ENCODE measurements at regions not wholly inside any gene's neighbourhood (a gene's known extent, or its start where the extent isn't known, plus 50 kb on each side); places are given as distances from the start of the nearest gene placed in this dataset.

DNA sequence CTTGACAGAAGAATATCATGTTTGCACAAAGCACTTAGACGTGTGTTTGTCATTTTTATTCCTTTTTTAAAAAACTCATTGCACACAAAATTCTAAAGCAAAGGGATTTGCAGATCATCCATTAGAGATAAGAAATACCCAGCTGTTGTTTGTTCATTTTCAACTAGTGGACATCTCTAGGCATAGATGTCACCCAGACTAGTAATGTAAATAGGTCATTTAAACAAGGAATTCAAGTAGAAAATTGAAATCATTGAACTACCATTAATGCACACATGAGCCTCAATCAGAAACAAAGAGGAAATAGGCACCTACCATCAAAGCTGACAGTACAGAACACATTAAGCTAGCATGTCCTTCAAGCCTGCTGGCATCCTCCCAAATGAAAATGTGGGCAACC is 107.3 kb downstream of the OR2K2 start:
- Histone ChIP-seq H3K27me3 (ENCODE audit: control insufficient read depth, insufficient read depth, low read length) (no peaks in the 10 kb centered on the region), H3K36me3 (ENCODE audit: control insufficient read depth, insufficient read depth, low read length) (no peaks in the 10 kb centered on the region), H3K4me3 (ENCODE audit: low read depth, low read length) (no peak overlapping the region)
- DNase-seq (ENCODE audit: low read depth) (no peak), FAIRE-seq (no peak)
- TF ChIP-seq, protein P1, sequence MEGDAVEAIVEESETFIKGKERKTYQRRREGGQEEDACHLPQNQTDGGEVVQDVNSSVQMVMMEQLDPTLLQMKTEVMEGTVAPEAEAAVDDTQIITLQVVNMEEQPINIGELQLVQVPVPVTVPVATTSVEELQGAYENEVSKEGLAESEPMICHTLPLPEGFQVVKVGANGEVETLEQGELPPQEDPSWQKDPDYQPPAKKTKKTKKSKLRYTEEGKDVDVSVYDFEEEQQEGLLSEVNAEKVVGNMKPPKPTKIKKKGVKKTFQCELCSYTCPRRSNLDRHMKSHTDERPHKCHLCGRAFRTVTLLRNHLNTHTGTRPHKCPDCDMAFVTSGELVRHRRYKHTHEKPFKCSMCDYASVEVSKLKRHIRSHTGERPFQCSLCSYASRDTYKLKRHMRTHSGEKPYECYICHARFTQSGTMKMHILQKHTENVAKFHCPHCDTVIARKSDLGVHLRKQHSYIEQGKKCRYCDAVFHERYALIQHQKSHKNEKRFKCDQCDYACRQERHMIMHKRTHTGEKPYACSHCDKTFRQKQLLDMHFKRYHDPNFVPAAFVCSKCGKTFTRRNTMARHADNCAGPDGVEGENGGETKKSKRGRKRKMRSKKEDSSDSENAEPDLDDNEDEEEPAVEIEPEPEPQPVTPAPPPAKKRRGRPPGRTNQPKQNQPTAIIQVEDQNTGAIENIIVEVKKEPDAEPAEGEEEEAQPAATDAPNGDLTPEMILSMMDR (IDR thresholded peaks at IDR 0.05; ENCODE audit: insufficient read depth, low read length, severe bottlenecking): no peak

DNA sequence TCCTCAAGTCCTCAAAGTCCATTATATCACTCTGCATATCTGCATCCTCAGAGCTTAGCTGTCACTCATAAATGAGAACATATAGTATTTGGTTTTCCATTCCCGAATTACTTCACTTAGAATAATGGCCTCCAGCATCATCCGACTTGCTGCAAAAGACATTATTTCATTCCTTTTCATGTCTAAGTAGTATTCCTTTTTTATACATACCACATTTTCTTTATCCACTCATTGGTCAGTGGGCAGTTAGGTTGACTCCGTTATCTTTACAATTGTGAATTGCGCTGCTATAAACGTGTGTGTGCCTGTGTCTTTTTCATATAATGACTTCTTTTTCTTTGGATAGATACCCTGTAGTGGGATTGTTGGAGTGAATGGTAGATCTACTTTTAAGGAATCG is 117.2 kb downstream of the OR2K2 start:
- no peak for FAIRE-seq
- Histone ChIP-seq H3K36me3 (ENCODE audit: control insufficient read depth, insufficient read depth, low read length) (no peaks in the 10 kb centered on the region), H3K4me3 (ENCODE audit: low read depth, low read length) (no peak overlapping the region), H3K27me3 (ENCODE audit: control insufficient read depth, insufficient read depth, low read length) (no peaks in the 10 kb centered on the region)
- TF ChIP-seq, protein P1 (IDR thresholded peaks at IDR 0.05; ENCODE audit: insufficient read depth, low read length, severe bottlenecking): no peak
- DNase-seq (ENCODE audit: low read depth): no peak

DNA sequence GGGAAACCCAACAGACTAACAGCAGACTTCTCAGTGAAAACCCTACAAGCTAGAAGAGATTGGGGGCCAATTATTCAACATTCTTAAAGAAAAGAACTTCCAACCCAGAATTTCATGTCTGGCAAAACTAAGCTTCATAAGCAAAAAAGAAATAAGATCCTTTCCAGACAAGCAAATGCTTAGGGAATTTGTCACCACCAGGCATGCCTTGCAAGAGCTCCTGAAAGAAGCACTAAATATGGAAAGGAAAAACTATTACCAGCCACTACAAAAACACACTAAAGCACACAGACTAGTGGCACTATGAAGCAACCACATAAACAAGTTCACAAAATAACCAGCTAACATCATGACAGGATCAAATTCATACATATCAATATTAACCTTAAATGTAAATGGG is 131.1 kb downstream of the OR2K2 start:
- TF ChIP-seq, protein P1 (IDR thresholded peaks at IDR 0.05; ENCODE audit: insufficient read depth, low read length, severe bottlenecking): no peak
- Histone ChIP-seq H3K27me3 (ENCODE audit: control insufficient read depth, insufficient read depth, low read length) (peaks cover 2% of the 10 kb centered on the region), H3K4me3 (ENCODE audit: low read depth, low read length) (no peak overlapping the region), H3K36me3 (ENCODE audit: control insufficient read depth, insufficient read depth, low read length) (no peaks in the 10 kb centered on the region)
- no peak for FAIRE-seq
- no peak for DNase-seq (ENCODE audit: low read depth)

DNA sequence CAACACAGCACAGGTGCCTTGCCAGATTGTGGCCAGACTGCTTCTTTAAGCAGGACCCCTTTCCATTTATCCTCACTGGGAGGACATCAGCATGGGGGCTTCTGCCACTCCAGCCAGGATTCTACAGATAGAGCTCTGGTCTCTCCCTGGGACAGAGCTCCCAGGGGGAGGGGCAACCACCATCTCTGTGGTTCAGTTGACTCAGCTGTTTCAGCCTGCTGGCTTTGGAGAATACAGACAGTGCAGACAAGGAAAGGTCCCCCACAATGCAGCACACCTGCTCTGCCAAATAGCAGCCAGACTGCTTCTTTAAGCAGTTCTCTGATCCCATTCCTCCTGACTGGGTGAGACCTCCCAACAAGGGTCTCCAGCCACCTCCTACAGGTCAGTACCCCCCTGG is 132.8 kb downstream of the OR2K2 start:
- peaks cover 2% of the 10 kb centered on the region for H3K27me3 ChIP-seq (ENCODE audit: control insufficient read depth, insufficient read depth, low read length)
- TF ChIP-seq, protein P1 (IDR thresholded peaks at IDR 0.05; ENCODE audit: insufficient read depth, low read length, severe bottlenecking): no peak
- no peak for FAIRE-seq
- no peaks in the 10 kb centered on the region for H3K36me3 ChIP-seq (ENCODE audit: control insufficient read depth, insufficient read depth, low read length)
- DNase-seq (ENCODE audit: low read depth): no peak
- no peak overlapping the region for H3K4me3 ChIP-seq (ENCODE audit: low read depth, low read length)

DNA sequence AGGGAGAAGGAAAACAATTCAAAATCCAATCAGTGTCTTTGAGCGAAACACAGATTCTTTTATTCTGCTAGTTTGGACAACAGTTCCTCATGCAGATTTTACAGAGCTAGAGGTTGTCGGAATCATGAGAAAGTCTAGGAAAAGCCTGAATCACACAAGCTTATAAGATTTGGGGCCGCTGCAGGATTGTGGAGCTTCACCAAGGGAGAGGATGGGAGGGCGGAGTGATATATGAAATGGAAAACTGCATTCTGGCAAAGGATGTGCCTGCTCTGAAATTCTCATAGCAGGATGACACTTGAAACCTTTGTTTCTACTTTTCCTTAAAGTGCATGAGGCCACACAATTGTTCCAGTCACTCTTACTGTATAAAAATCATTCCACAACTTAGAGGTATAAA is 134.3 kb downstream of the OR2K2 start:
- TF ChIP-seq, protein P1 (IDR thresholded peaks at IDR 0.05; ENCODE audit: insufficient read depth, low read length, severe bottlenecking): no peak
- no peaks in the 10 kb centered on the region for H3K36me3 ChIP-seq (ENCODE audit: control insufficient read depth, insufficient read depth, low read length)
- FAIRE-seq (no peak), DNase-seq (ENCODE audit: low read depth) (no peak)
- peaks cover 2% of the 10 kb centered on the region for H3K27me3 ChIP-seq (ENCODE audit: control insufficient read depth, insufficient read depth, low read length)
- H3K4me3 ChIP-seq (ENCODE audit: low read depth, low read length): no peak overlapping the region

DNA sequence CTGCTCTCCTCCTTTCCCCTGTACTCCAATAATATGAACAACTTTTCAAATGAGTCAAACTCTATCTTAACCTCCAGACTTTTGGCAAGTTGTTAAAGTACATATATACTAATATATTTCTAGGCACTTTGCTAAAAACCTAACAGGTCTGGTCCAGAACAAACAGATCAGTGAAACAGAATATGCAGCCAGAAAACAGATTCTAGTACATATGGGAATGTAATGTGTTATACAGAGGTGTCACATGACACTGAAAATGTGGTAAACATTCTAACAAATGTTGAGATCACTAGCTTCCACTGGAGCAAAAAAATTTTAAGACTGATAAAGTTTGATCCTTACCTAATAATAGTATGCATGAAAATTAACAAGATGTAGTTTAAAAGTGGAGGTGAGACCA is 136.9 kb downstream of the OR2K2 start:
- DNase-seq (ENCODE audit: low read depth): no peak
- no peak overlapping the region for H3K4me3 ChIP-seq (ENCODE audit: low read depth, low read length)
- TF ChIP-seq, protein P1 (IDR thresholded peaks at IDR 0.05; ENCODE audit: insufficient read depth, low read length, severe bottlenecking): no peak
- peaks cover 2% of the 10 kb centered on the region for H3K27me3 ChIP-seq (ENCODE audit: control insufficient read depth, insufficient read depth, low read length)
- FAIRE-seq: no peak
- no peaks in the 10 kb centered on the region for H3K36me3 ChIP-seq (ENCODE audit: control insufficient read depth, insufficient read depth, low read length)
